B cell (primary cell): ENCODE measurements at regions not wholly inside any gene's neighbourhood (a gene's known extent, or its start where the extent isn't known, plus 50 kb on each side); places are given as distances from the start of the nearest gene placed in this dataset.

Experiments
- ATAC-seq: fragments of 200-7000 bp; cut with Tn5 transposase; one replicate; pipeline ENCODE4 v1.10.0; 2021; ENCODE audit warnings: low read depth, mild to moderate bottlenecking, moderate number of reproducible peaks, moderate library complexity
- CTCF ChIA-PET: fragments of 350-600 bp; sonication (Branson Sonifier 250); formaldehyde crosslinking; loops from one replicate; lab custom pipeline; 2021; ENCODE audit warnings: antibody characterized with exemption, inconsistent platforms; lab: Charles Lee
- POLR2A ChIA-PET: fragments of 350-600 bp; sonication (Branson Sonifier 250); formaldehyde crosslinking; loops from one replicate; lab custom pipeline; 2021; ENCODE audit warnings: antibody characterized with exemption; lab: Charles Lee
- DNase-seq: peaks from one replicate; pipeline ENCODE4 v3.0.0; 2013
- H2AFZ ChIP-seq: 2 replicates; pipeline ENCODE4 v1.6.1; 2012; ENCODE audit warnings: mild to moderate bottlenecking, low read depth, low read length; ENCODE audit not compliant: insufficient read depth, poor library complexity, severe bottlenecking
- H3K27ac ChIP-seq, 2 donors: 1 replicate in 1 of 2; 2 replicates in 1 of 2; pipeline ENCODE4 v1.5.1; 2012 to 2013; ENCODE audit warnings: low read length in 2 of 2, mild to moderate bottlenecking in 2 of 2, moderate library complexity in 1 of 2
- H3K27me3 ChIP-seq, 4 experiments: fragments of 200-600 bp in 1 of 4; sonication (generic) in 1 of 4; replicated peaks in 1 of 4; 1 replicate in 2 of 4; 2 replicates in 2 of 4; pipeline versions ENCODE4 v1.6.1 to v1.7.0; 2013 to 2016; ENCODE audit warnings: low read length in 3 of 4, mild to moderate bottlenecking in 2 of 4, mixed read lengths in 1 of 4, moderate library complexity in 1 of 4; ENCODE audit not compliant: insufficient read depth in 4 of 4, control insufficient read depth in 3 of 4; ENCODE audit errors: control extremely low read depth in 1 of 4
- H3K36me3 ChIP-seq, 2 experiments: replicated peaks in 1 of 2; 1 replicate in 1 of 2; 2 replicates in 1 of 2; pipeline versions ENCODE4 v1.6.1 to v1.7.1; 2013; ENCODE audit warnings: low read length in 1 of 2; ENCODE audit not compliant: insufficient read depth in 2 of 2, control insufficient read depth in 1 of 2; ENCODE audit errors: control extremely low read depth in 1 of 2, extremely low read depth in 1 of 2
- H3K4me1 ChIP-seq, 2 donors: fragments of 200-600 bp in 1 of 2; sonication (generic) in 1 of 2; 1 replicate in 1 of 2; 2 replicates in 1 of 2; pipeline versions ENCODE4 v1.5.1 to v1.6.1; 2013 to 2017; ENCODE audit warnings: low read length in 2 of 2; ENCODE audit not compliant: control insufficient read depth in 2 of 2, insufficient read depth in 2 of 2
- H3K4me2 ChIP-seq: replicated peaks from 2 replicates; pipeline ENCODE3; 2012; ENCODE audit warnings: mild to moderate bottlenecking, low read depth, low read length; ENCODE audit not compliant: poor library complexity, severe bottlenecking
- H3K4me3 ChIP-seq, 5 experiments: fragments of 200-600 bp in 1 of 5; sonication (generic) in 1 of 5; 1 replicate in 3 of 5; 2 replicates in 2 of 5; pipeline versions ENCODE4 v1.5.1 to v1.7.0; 2011 to 2016; ENCODE audit warnings: low read length in 4 of 5, mild to moderate bottlenecking in 4 of 5, low read depth in 2 of 5, control low read depth in 1 of 5, moderate library complexity in 1 of 5; ENCODE audit not compliant: insufficient read depth in 1 of 5; ENCODE audit errors: control extremely low read depth in 1 of 5, extremely low read depth in 1 of 5
- H3K79me2 ChIP-seq: fragments of 200-600 bp; sonication (generic); one replicate; pipeline ENCODE4 v1.6.0; 2016; ENCODE audit warnings: low read length; ENCODE audit not compliant: control insufficient read depth, insufficient read depth
- H3K9ac ChIP-seq: fragments of 200-600 bp; sonication (generic); 2 replicates; pipeline ENCODE4 v1.6.1; 2017; ENCODE audit warnings: mild to moderate bottlenecking, low read length, moderate library complexity
- H3K9me3 ChIP-seq, 3 donors: one replicate each; pipeline versions ENCODE4 v1.6.1 to v1.7.1; 2013; ENCODE audit warnings: low read length in 2 of 3; ENCODE audit not compliant: control insufficient read depth in 2 of 3, insufficient read depth in 1 of 3; ENCODE audit errors: control extremely low read depth in 1 of 3
- H4K20me1 ChIP-seq: 2 replicates; pipeline ENCODE4 v1.6.0; 2012; ENCODE audit warnings: mild to moderate bottlenecking, low read length; ENCODE audit not compliant: insufficient read depth, control insufficient read depth, poor library complexity, severe bottlenecking
- H3K27ac Mint-ChIP-seq: one replicate; pipeline ENCODE4 v1.8.0; 2021; ENCODE audit warnings: mixed read lengths
- H3K27me3 Mint-ChIP-seq: one replicate; pipeline ENCODE4 v1.8.0; 2021; ENCODE audit warnings: mixed read lengths
- H3K4me1 Mint-ChIP-seq: one replicate; pipeline ENCODE4 v1.8.0; 2021; ENCODE audit warnings: mixed read lengths
- H3K4me3 Mint-ChIP-seq: one replicate; pipeline ENCODE4 v1.8.0; 2021; ENCODE audit warnings: mixed read lengths
- H3K9me3 Mint-ChIP-seq: one replicate; pipeline ENCODE4 v1.8.0; 2022; ENCODE audit warnings: mixed read lengths; ENCODE audit not compliant: insufficient read depth
- CTCF ChIP-seq: fragments of 200-600 bp; IDR thresholded peaks from one replicate; pipeline ENCODE4 v1.8.0; 2022; ENCODE audit warnings: antibody characterized with exemption, mild to moderate bottlenecking
- EZH2 ChIP-seq: IDR thresholded peaks from 2 replicates; pipeline ENCODE4 v1.6.1; 2012; ENCODE audit warnings: borderline replicate concordance, low read depth, mild to moderate bottlenecking, moderate library complexity, low read length; ENCODE audit not compliant: insufficient read depth, poor library complexity, severe bottlenecking
- WGBS: methylation state at CpG from one replicate; pipeline ENCODE4 v1.1.5; 2013; ENCODE audit warnings: missing lambda C conversion rate; ENCODE audit not compliant: insufficient coverage; 5-methylcytosine and 5-hydroxymethylcytosine counted together
- intact Hi-C: fragments of 100-400 bp; cut with micrococcal nuclease; formaldehyde crosslinking; loops from one replicate; pipeline ENCODE4 v1.10.0; 2022

- no peak overlapping the region for H3K27ac Mint-ChIP-seq
- ChIA-PET CTCF (no interaction called here), POLR2A (no interaction called here)
- no peak overlapping the region for H2AFZ ChIP-seq
- H4K20me1 ChIP-seq: no peaks in the 10 kb centered on the region
- no peak overlapping the region for H3K4me3 Mint-ChIP-seq
- H3K9me3 Mint-ChIP-seq: no peaks in the 10 kb centered on the region
- H3K79me2 ChIP-seq: no peaks in the 10 kb centered on the region
- no peaks in the 10 kb centered on the region for H3K9me3 ChIP-seq
- intact Hi-C loops: no loop called here
- H3K9ac ChIP-seq: no peak overlapping the region
- no CpG with 5 or more reads among the region's 5 CpGs for WGBS
- H3K4me3 ChIP-seq: no peak overlapping the region
- TF ChIP-seq CTCF: no peak
- TF ChIP-seq EZH2: no peak
- ATAC-seq (no peak), DNase-seq (no peak)
- H3K4me1 Mint-ChIP-seq: no peaks in the 10 kb centered on the region
- H3K4me1 ChIP-seq: no peaks in the 10 kb centered on the region
- H3K27ac ChIP-seq: no peak overlapping the region
- H3K36me3 ChIP-seq: no peaks in the 10 kb centered on the region
- no peak overlapping the region for H3K4me2 ChIP-seq
- H3K27me3 Mint-ChIP-seq: no peaks in the 10 kb centered on the region
- H3K27me3 ChIP-seq: no peaks in the 10 kb centered on the region
Measured at GRCh38 chrX:150192816-150193215, 170.3 kb upstream of the MAMLD1 start.

- H4K20me1 ChIP-seq: no peaks in the 10 kb centered on the region
- CTCF ChIA-PET: no interaction called here
Measured at GRCh38 chrX:150196285-150196684, 166.8 kb upstream of the MAMLD1 start.

More at GRCh38 chrX:150196285-150196684, 166.8 kb upstream of the MAMLD1 start:
- intact Hi-C loops: no loop called here
- no peaks in the 10 kb centered on the region for H3K4me1 ChIP-seq
- H3K36me3 ChIP-seq: no peaks in the 10 kb centered on the region
- H3K27ac ChIP-seq: no peak overlapping the region
- no peaks in the 10 kb centered on the region for H3K27me3 ChIP-seq
- DNase-seq (no peak), ATAC-seq (no peak)
- Mint-ChIP-seq H3K4me3 (no peak overlapping the region), H3K27me3 (no peaks in the 10 kb centered on the region), H3K4me1 (no peaks in the 10 kb centered on the region), H3K9me3 (no peaks in the 10 kb centered on the region), H3K27ac (no peak overlapping the region)
- H3K9ac ChIP-seq: no peak overlapping the region
- POLR2A ChIA-PET: no interaction called here
- no peak overlapping the region for H3K4me3 ChIP-seq
- no peak for TF ChIP-seq CTCF
- no peaks in the 10 kb centered on the region for H3K79me2 ChIP-seq
- H3K9me3 ChIP-seq: no peaks in the 10 kb centered on the region
- no CpG with 5 or more reads among the region's 3 CpGs for WGBS
- no peak overlapping the region for H3K4me2 ChIP-seq
- H2AFZ ChIP-seq: no peak overlapping the region
